Right lobe of liver (tissue), 4 donors: ENCODE measurements at regions not wholly inside any gene's neighbourhood (a gene's known extent, or its start where the extent isn't known, plus 50 kb on each side); places are given as distances from the start of the nearest gene placed in this dataset.

Experiments
- POLR2A ChIP-seq: fragments of 450-650 bp; IDR thresholded peaks from one replicate; pipeline ENCODE4 v1.6.1; 2017; ENCODE audit warnings: antibody characterized with exemption, mild to moderate bottlenecking
- TF ChIP-seq, protein P1 (sequence below), 4 donors: fragments of 200-600 bp in 3 of 4; fragments of 450-650 bp in 1 of 4; IDR thresholded peaks; one replicate each; pipeline versions ENCODE4 v1.5.1 to v1.8.0; 2016 to 2022; ENCODE audit warnings: antibody characterized with exemption in 4 of 4, mild to moderate bottlenecking in 2 of 4
- donor health status: DM: no; HTN: no; CAD: no.
- donor health status: DM: no; HTN: no; CAD: no.
- donor health status: DM: no; HTN: yes; CAD: no.

- TF ChIP-seq, protein P1, sequence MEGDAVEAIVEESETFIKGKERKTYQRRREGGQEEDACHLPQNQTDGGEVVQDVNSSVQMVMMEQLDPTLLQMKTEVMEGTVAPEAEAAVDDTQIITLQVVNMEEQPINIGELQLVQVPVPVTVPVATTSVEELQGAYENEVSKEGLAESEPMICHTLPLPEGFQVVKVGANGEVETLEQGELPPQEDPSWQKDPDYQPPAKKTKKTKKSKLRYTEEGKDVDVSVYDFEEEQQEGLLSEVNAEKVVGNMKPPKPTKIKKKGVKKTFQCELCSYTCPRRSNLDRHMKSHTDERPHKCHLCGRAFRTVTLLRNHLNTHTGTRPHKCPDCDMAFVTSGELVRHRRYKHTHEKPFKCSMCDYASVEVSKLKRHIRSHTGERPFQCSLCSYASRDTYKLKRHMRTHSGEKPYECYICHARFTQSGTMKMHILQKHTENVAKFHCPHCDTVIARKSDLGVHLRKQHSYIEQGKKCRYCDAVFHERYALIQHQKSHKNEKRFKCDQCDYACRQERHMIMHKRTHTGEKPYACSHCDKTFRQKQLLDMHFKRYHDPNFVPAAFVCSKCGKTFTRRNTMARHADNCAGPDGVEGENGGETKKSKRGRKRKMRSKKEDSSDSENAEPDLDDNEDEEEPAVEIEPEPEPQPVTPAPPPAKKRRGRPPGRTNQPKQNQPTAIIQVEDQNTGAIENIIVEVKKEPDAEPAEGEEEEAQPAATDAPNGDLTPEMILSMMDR (IDR thresholded peaks at IDR 0.05): no peak
- TF ChIP-seq POLR2A: no peak
Observed at GRCh38 chr5:74420220-74420619, 220.3 kb downstream of the ENC1 start.
